Neuronal stem cell (in vitro differentiated cells): ENCODE measurements at regions not wholly inside any gene's neighbourhood (a gene's known extent, or its start where the extent isn't known, plus 50 kb on each side); places are given as distances from the start of the nearest gene placed in this dataset. TPM values are rescaled to one million over a fixed set of nuclear protein-coding genes. Genes with fewer than 3 reads are reported as not detected.

Source experiments
- DNase-seq: peaks from one replicate; pipeline ENCODE4 v3.0.0-alpha.2; 2013; ENCODE audit warnings: low spot score
- H2AFZ ChIP-seq: one replicate; pipeline ENCODE4 v1.6.1; 2013; ENCODE audit warnings: mild to moderate bottlenecking, low read length, inconsistent platforms
- H2AK5ac ChIP-seq: 2 replicates; pipeline ENCODE4 v1.6.1; 2013; ENCODE audit warnings: low read depth, mild to moderate bottlenecking, inconsistent platforms, low read length, moderate library complexity, mixed read lengths
- H2BK120ac ChIP-seq: 2 replicates; pipeline ENCODE4 v1.6.1; 2013; ENCODE audit warnings: low read depth, mild to moderate bottlenecking, inconsistent platforms, low read length, moderate library complexity, mixed read lengths
- H2BK12ac ChIP-seq: one replicate; pipeline ENCODE4 v1.6.1; 2013; ENCODE audit warnings: low read length, inconsistent platforms
- H2BK15ac ChIP-seq: 2 replicates; pipeline ENCODE4 v1.6.1; 2013; ENCODE audit warnings: mild to moderate bottlenecking, low read length, inconsistent platforms, mixed read lengths
- H2BK5ac ChIP-seq: one replicate; pipeline ENCODE4 v1.6.1; 2013; ENCODE audit warnings: inconsistent platforms, mild to moderate bottlenecking, low read length, moderate library complexity
- H3K14ac ChIP-seq: one replicate; pipeline ENCODE4 v1.6.1; 2013; ENCODE audit warnings: low read length, inconsistent platforms
- H3K18ac ChIP-seq: 2 replicates; pipeline ENCODE4 v1.6.1; 2013; ENCODE audit warnings: low read length, inconsistent platforms
- H3K23ac ChIP-seq: 2 replicates; pipeline ENCODE4 v1.6.1; 2013; ENCODE audit warnings: low read depth, mild to moderate bottlenecking, mixed read lengths, low read length, inconsistent platforms; ENCODE audit not compliant: poor library complexity
- H3K27ac ChIP-seq: replicated peaks from 3 replicates; pipeline ENCODE4 v1.5.1; 2013; ENCODE audit warnings: low read length, inconsistent platforms
- H3K27me3 ChIP-seq, 3 experiments: 2 replicates each; pipeline ENCODE4 v1.6.1; 2013; ENCODE audit warnings: low read length in 3 of 3, mild to moderate bottlenecking in 2 of 3, inconsistent platforms in 1 of 3, low read depth in 1 of 3, mixed read lengths in 1 of 3, moderate library complexity in 1 of 3; ENCODE audit not compliant: control insufficient read depth in 3 of 3, insufficient read depth in 3 of 3
- H3K36me3 ChIP-seq, 2 donors: replicated peaks in 1 of 2; 2 replicates each; pipeline ENCODE4 v1.6.1; 2013; ENCODE audit warnings: low read length in 2 of 2; ENCODE audit not compliant: control insufficient read depth in 2 of 2, insufficient read depth in 2 of 2
- H3K4ac ChIP-seq: 2 replicates; pipeline ENCODE4 v1.6.1; 2013; ENCODE audit warnings: inconsistent platforms, mild to moderate bottlenecking, low read length, moderate library complexity
- H3K4me1 ChIP-seq, 2 donors: 1 replicate in 1 of 2; 2 replicates in 1 of 2; pipeline ENCODE4 v1.6.1; 2013; ENCODE audit warnings: low read length in 2 of 2, low read depth in 1 of 2; ENCODE audit not compliant: control insufficient read depth in 2 of 2, insufficient read depth in 1 of 2
- H3K4me2 ChIP-seq: one replicate; pipeline ENCODE4 v1.6.1; 2013; ENCODE audit warnings: mild to moderate bottlenecking, low read length, inconsistent platforms; ENCODE audit not compliant: insufficient read depth, poor library complexity, severe bottlenecking
- H3K4me3 ChIP-seq, 2 donors: 2 replicates each; pipeline ENCODE4 v1.5.1; 2013; ENCODE audit warnings: low read length in 2 of 2, mild to moderate bottlenecking in 2 of 2, inconsistent platforms in 1 of 2, moderate library complexity in 1 of 2
- H3K79me1 ChIP-seq: one replicate; pipeline ENCODE4 v1.6.1; 2013; ENCODE audit warnings: low read depth, mild to moderate bottlenecking, inconsistent platforms, low read length, moderate library complexity
- H3K9ac ChIP-seq: one replicate; pipeline ENCODE4 v1.6.1; 2013; ENCODE audit warnings: mild to moderate bottlenecking, low read depth, low read length, inconsistent platforms; ENCODE audit not compliant: poor library complexity
- H3K9me3 ChIP-seq, 2 donors: replicated peaks in 1 of 2; 2 replicates each; pipeline versions ENCODE3 to v1.6.1; 2013; ENCODE audit warnings: low read length in 2 of 2, mild to moderate bottlenecking in 2 of 2, inconsistent platforms in 1 of 2, low read depth in 1 of 2, mixed read lengths in 1 of 2, moderate library complexity in 1 of 2; ENCODE audit not compliant: control insufficient read depth in 2 of 2, insufficient read depth in 1 of 2
- H4K8ac ChIP-seq: one replicate; pipeline ENCODE4 v1.6.1; 2013; ENCODE audit warnings: low read depth, mild to moderate bottlenecking, inconsistent platforms, low read length, moderate library complexity
- H4K91ac ChIP-seq: one replicate; pipeline ENCODE4 v1.6.1; 2013; ENCODE audit warnings: low read length, low read depth, mild to moderate bottlenecking, inconsistent platforms; ENCODE audit not compliant: poor library complexity
- whole genome bisulfite sequencing, 2 donors: extraction: QIAGEN DNeasy Blood & Tissue Kit; methylation state at CpG; one replicate each; pipeline ENCODE4 v1.1.7; 2013; ENCODE audit warnings: missing lambda C conversion rate in 2 of 2, mixed read lengths in 1 of 2; ENCODE audit not compliant: insufficient read length in 2 of 2, insufficient replicate concordance in 1 of 2; ENCODE audit errors: extremely low coverage in 2 of 2; 5-methylcytosine and 5-hydroxymethylcytosine counted together
- small RNA-seq: library from polyadenylated mRNA; stranded (forward); fragments of <200 nt; extraction: miRNeasy Mini kit (QIAGEN cat#:217004); gene quantifications from one replicate; pipeline ENCODE3, GENCODE V24; 2013; ENCODE audit not compliant: insufficient read depth

DNA sequence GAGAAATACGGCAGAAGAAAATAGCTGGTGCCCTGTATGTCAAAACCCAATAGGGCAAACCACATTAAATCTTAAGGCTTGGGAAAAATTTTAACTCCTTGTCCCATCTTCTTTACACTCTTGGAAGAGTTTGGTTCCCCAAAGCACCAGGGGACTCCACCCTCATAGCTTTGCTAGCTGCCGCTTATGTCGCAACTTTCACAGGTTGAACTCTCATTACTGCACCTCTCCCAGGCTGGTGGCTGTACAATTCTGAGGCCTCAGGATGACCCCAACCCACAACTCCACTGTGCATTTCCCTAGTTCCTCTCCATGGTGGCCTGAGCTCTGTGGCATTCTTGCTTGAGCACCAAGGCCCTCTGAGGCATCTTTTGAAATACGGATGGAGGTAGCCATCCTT lies 1478.8 kb downstream of the FAM133A start:
- Histone ChIP-seq H4K8ac (no peak overlapping the region), H2BK15ac (no peak overlapping the region), H3K14ac (no peak overlapping the region), H3K36me3 (no peaks in the 10 kb centered on the region), H3K4ac (no peak overlapping the region), H2AK5ac (no peak overlapping the region), H3K4me2 (no peak overlapping the region), H3K9ac (no peak overlapping the region), H3K18ac (no peak overlapping the region), H2AFZ (no peak overlapping the region), H3K23ac (no peak overlapping the region), H3K27me3 (no peaks in the 10 kb centered on the region), H4K91ac (no peak overlapping the region), H3K4me3 (no peak overlapping the region), H2BK120ac (no peak overlapping the region), H3K4me1 (no peaks in the 10 kb centered on the region), H3K27ac (no peak overlapping the region), H3K9me3 (no peaks in the 10 kb centered on the region), H2BK5ac (no peak overlapping the region), H3K79me1 (no peaks in the 10 kb centered on the region), H2BK12ac (no peak overlapping the region)
- WGBS, 2 donors: no CpG with 5 or more reads among the region's 4 CpGs
- DNase-seq: no peak

DNA sequence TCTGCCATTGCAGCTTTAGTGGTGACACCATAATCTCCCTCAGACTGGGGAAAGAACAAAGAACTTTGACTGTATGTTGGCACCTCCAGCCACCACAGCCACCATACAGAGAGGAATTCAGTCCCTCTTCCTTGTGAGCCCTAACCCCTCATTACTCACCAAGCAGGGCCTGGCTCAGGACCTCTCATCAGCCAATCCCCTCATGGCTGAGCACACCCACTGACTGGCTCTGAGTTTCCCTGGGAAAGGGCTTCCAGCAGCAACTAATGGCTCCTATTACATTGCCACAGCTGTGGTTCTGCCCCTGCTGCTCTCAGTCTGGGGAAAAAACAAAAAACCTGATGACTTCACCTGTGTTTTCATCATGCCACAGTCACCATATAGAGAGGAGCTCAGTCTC lies 1482.6 kb downstream of the FAM133A start:
- Histone ChIP-seq H2AK5ac (no peak overlapping the region), H4K8ac (no peak overlapping the region), H3K23ac (no peak overlapping the region), H3K27me3 (no peaks in the 10 kb centered on the region), H2BK12ac (no peak overlapping the region), H3K27ac (no peak overlapping the region), H3K4me2 (no peak overlapping the region), H3K9me3 (no peaks in the 10 kb centered on the region), H3K36me3 (no peaks in the 10 kb centered on the region), H2BK120ac (no peak overlapping the region), H3K18ac (no peak overlapping the region), H4K91ac (no peak overlapping the region), H3K4ac (no peak overlapping the region), H3K79me1 (no peaks in the 10 kb centered on the region), H3K4me1 (no peaks in the 10 kb centered on the region), H2BK5ac (no peak overlapping the region), H3K14ac (no peak overlapping the region), H2BK15ac (no peak overlapping the region), H3K9ac (no peak overlapping the region), H3K4me3 (no peak overlapping the region), H2AFZ (no peak overlapping the region)
- no peak for DNase-seq

Small RNA genes in the stretch of these regions (small RNA-seq; reads per million reads assigned to genes)
- gene MIR548M: not detected
